ENCODE measurements at regions not wholly inside any gene's neighbourhood (a gene's known extent, or its start where the extent isn't known, plus 50 kb on each side); places are given as distances from the start of the nearest gene placed in this dataset.

DNA sequence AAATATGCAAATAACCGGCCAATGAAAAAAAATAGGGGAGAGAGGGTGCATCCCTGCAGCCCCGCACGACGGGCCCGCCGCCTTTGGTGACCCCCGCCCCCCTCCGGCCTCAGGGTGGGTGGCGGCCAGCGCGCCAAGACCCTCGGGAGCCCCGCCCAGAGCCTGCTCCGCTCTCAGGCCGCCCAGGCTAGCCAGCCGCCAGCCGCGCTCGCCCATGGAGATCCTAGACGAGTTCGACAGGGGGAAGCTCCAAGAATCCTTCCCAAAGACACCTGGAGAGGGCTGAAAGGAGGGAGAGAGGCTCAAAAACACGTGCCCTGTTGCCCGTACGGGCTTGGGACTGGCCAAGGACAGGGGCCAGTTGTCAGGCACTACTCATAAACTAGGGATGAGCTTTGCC is 434.0 kb downstream of the NR2F2 start:
- dilution Hi-C loops (cut with MboI; ENCODE audit: extremely low pct_ligation_motif_present, low sequenced_read_pairs) = no loop called here
- Histone ChIP-seq H3K9ac (ENCODE audit: control insufficient read depth, extremely low read depth, insufficient read depth, low read length) (no peak overlapping the region), H3K4me2 (ENCODE audit: control insufficient read depth, extremely low read depth, insufficient read depth, low read depth, low read length) (no peak overlapping the region), H3K9me1 (ENCODE audit: control insufficient read depth, extremely low read depth, insufficient read depth, low read length) (no peaks in the 10 kb centered on the region), H3K27me3 (ENCODE audit: control insufficient read depth, extremely low read depth, insufficient read depth, low read length) (no peaks in the 10 kb centered on the region), H3K79me2 (ENCODE audit: control insufficient read depth, insufficient read depth, low read length) (no peaks in the 10 kb centered on the region), H3K9me3 (ENCODE audit: control insufficient read depth, low read depth, low read length) (no peaks in the 10 kb centered on the region), H2AFZ (ENCODE audit: control insufficient read depth, low read length) (no peak overlapping the region), H3K4me1 (ENCODE audit: control insufficient read depth, extremely low read depth, insufficient read depth, low read length) (peaks cover 21% of the 10 kb centered on the region), H3K36me3 (ENCODE audit: control insufficient read depth in 2 of 2, extremely low read depth in 1 of 2, insufficient read depth in 2 of 2, low read length in 2 of 2) (no peaks in the 10 kb centered on the region), H3K27ac (ENCODE audit: control insufficient read depth, insufficient read depth, low read length) (no peak overlapping the region), H4K20me1 (ENCODE audit: control insufficient read depth, extremely low read depth, insufficient read depth, low read length) (no peaks in the 10 kb centered on the region), H3K4me3 (ENCODE audit: control insufficient read depth in 2 of 3, extremely low read depth in 1 of 3, insufficient read depth in 2 of 3, low read depth in 1 of 3, low read length in 3 of 3) (no peak overlapping the region)
- FAIRE-seq (no peak), DNase-seq (ENCODE audit: low read depth, low spot score) (no peak)
- TF ChIP-seq, protein P1, sequence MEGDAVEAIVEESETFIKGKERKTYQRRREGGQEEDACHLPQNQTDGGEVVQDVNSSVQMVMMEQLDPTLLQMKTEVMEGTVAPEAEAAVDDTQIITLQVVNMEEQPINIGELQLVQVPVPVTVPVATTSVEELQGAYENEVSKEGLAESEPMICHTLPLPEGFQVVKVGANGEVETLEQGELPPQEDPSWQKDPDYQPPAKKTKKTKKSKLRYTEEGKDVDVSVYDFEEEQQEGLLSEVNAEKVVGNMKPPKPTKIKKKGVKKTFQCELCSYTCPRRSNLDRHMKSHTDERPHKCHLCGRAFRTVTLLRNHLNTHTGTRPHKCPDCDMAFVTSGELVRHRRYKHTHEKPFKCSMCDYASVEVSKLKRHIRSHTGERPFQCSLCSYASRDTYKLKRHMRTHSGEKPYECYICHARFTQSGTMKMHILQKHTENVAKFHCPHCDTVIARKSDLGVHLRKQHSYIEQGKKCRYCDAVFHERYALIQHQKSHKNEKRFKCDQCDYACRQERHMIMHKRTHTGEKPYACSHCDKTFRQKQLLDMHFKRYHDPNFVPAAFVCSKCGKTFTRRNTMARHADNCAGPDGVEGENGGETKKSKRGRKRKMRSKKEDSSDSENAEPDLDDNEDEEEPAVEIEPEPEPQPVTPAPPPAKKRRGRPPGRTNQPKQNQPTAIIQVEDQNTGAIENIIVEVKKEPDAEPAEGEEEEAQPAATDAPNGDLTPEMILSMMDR (optimal IDR thresholded peaks at IDR 0.05 in 1 of 3, IDR thresholded peaks at IDR 0.05 in 1 of 3, conservative IDR thresholded peaks at IDR 0.05 in 1 of 3; ENCODE audit: extremely low read depth in 1 of 3, insufficient read depth in 2 of 3, low read length in 3 of 3) = no peak
- no peak for TF ChIP-seq EZH2 (IDR thresholded peaks at IDR 0.05; ENCODE audit: low read length)

DNA sequence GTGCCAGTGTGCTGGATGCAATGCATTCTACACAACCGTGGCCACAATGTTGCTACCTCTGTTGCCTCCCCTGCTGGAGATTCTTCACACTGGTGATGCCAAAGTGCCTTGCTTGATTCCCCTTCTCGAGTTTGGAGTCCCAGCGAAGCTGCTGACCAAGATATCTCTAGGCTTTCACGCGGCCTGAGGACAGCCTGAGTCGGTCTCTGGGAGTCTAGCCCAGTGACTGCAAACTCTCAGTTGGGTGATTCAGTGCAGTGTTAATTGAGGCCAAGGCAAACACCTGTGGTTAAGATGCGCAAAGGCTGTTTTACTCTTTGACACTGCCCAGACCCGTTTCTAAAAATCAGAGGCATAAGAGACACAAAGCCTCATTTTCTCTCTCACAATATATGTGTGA is 434.4 kb downstream of the NR2F2 start:
- Histone ChIP-seq H3K27me3 (ENCODE audit: control insufficient read depth, extremely low read depth, insufficient read depth, low read length) (no peaks in the 10 kb centered on the region), H3K36me3 (ENCODE audit: control insufficient read depth in 2 of 2, extremely low read depth in 1 of 2, insufficient read depth in 2 of 2, low read length in 2 of 2) (no peaks in the 10 kb centered on the region), H3K79me2 (ENCODE audit: control insufficient read depth, insufficient read depth, low read length) (no peaks in the 10 kb centered on the region), H3K4me2 (ENCODE audit: control insufficient read depth, extremely low read depth, insufficient read depth, low read depth, low read length) (no peak overlapping the region), H3K9me3 (ENCODE audit: control insufficient read depth, low read depth, low read length) (no peaks in the 10 kb centered on the region), H3K4me3 (ENCODE audit: control insufficient read depth in 2 of 3, extremely low read depth in 1 of 3, insufficient read depth in 2 of 3, low read depth in 1 of 3, low read length in 3 of 3) (no peak overlapping the region), H4K20me1 (ENCODE audit: control insufficient read depth, extremely low read depth, insufficient read depth, low read length) (no peaks in the 10 kb centered on the region), H3K9ac (ENCODE audit: control insufficient read depth, extremely low read depth, insufficient read depth, low read length) (no peak overlapping the region), H3K9me1 (ENCODE audit: control insufficient read depth, extremely low read depth, insufficient read depth, low read length) (no peaks in the 10 kb centered on the region), H2AFZ (ENCODE audit: control insufficient read depth, low read length) (no peak overlapping the region), H3K27ac (ENCODE audit: control insufficient read depth, insufficient read depth, low read length) (no peak overlapping the region), H3K4me1 (ENCODE audit: control insufficient read depth, extremely low read depth, insufficient read depth, low read length) (peaks cover 25% of the 10 kb centered on the region)
- FAIRE-seq = no peak
- no peak for DNase-seq (ENCODE audit: low read depth, low spot score)
- dilution Hi-C loops (cut with MboI; ENCODE audit: extremely low pct_ligation_motif_present, low sequenced_read_pairs) = no loop called here
- TF ChIP-seq, protein P1 (optimal IDR thresholded peaks at IDR 0.05 in 1 of 3, IDR thresholded peaks at IDR 0.05 in 1 of 3, conservative IDR thresholded peaks at IDR 0.05 in 1 of 3; ENCODE audit: extremely low read depth in 1 of 3, insufficient read depth in 2 of 3, low read length in 3 of 3) = no peak
- no peak for TF ChIP-seq EZH2 (IDR thresholded peaks at IDR 0.05; ENCODE audit: low read length)
